DND-41 (cell line): ENCODE measurements at regions not wholly inside any gene's neighbourhood (a gene's known extent, or its start where the extent isn't known, plus 50 kb on each side); places are given as distances from the start of the nearest gene placed in this dataset.

Experiments
- ATAC-seq: fragments of 200-7000 bp; cut with Tn5 transposase; 3 replicates; pipeline ENCODE4 v1.9.1; 2021; ENCODE audit warnings: low read depth; ENCODE audit not compliant: insufficient read depth
- DNase-seq: peaks from one replicate; pipeline ENCODE4 v3.0.0-alpha.2; 2020
- H2AFZ ChIP-seq: 2 replicates; pipeline ENCODE4 v1.6.0; 2012; ENCODE audit warnings: low read depth, low read length
- H3K27ac ChIP-seq: 2 replicates; pipeline ENCODE4 v1.5.1; 2012; ENCODE audit warnings: low read length, inconsistent platforms
- H3K27me3 ChIP-seq: fragments of 200-600 bp; sonication (generic); 2 replicates; pipeline ENCODE4 v1.6.0; 2012; ENCODE audit warnings: low read length, mild to moderate bottlenecking, inconsistent platforms; ENCODE audit not compliant: insufficient read depth, poor library complexity
- H3K36me3 ChIP-seq: 2 replicates; pipeline ENCODE4 v1.5.1; 2012; ENCODE audit warnings: low read length, inconsistent platforms; ENCODE audit not compliant: insufficient read depth
- H3K4me1 ChIP-seq: 2 replicates; pipeline ENCODE4 v1.5.1; 2012; ENCODE audit warnings: mild to moderate bottlenecking, low read length; ENCODE audit not compliant: insufficient read depth
- H3K4me2 ChIP-seq: 2 replicates; pipeline ENCODE4 v1.6.0; 2012; ENCODE audit warnings: mild to moderate bottlenecking, moderate library complexity, low read length, inconsistent platforms; ENCODE audit not compliant: insufficient read depth
- H3K4me3 ChIP-seq, 2 experiments: fragments of 200-600 bp in 1 of 2; shearing (Covaris generic) in 1 of 2; 2 replicates each; pipeline ENCODE4 v1.5.1; 2012 to 2016; ENCODE audit warnings: inconsistent platforms in 2 of 2, low read length in 2 of 2, mild to moderate bottlenecking in 2 of 2, low read depth in 1 of 2, moderate library complexity in 1 of 2
- H3K79me2 ChIP-seq: 2 replicates; pipeline ENCODE4 v1.6.0; 2012; ENCODE audit warnings: low read length, inconsistent platforms; ENCODE audit not compliant: insufficient read depth
- H3K9ac ChIP-seq: 2 replicates; pipeline ENCODE4 v1.6.0; 2012; ENCODE audit warnings: low read depth, mild to moderate bottlenecking, inconsistent platforms, low read length, moderate library complexity
- H3K9me3 ChIP-seq: 2 replicates; pipeline ENCODE4 v1.5.1; 2012; ENCODE audit warnings: low read length, moderate library complexity, mild to moderate bottlenecking, inconsistent platforms; ENCODE audit not compliant: insufficient read depth, severe bottlenecking
- H4K20me1 ChIP-seq: 2 replicates; pipeline ENCODE4 v1.6.0; 2012; ENCODE audit warnings: low read length; ENCODE audit not compliant: insufficient read depth
- CTCF ChIP-seq: IDR thresholded peaks from 2 replicates; pipeline ENCODE4 v1.5.1; 2012; ENCODE audit warnings: borderline replicate concordance, low read length, moderate library complexity, mild to moderate bottlenecking; ENCODE audit not compliant: poor library complexity, severe bottlenecking; ENCODE audit errors: extremely low read depth
- EZH2 ChIP-seq: IDR thresholded peaks from 3 replicates; pipeline ENCODE4 v1.6.1; 2012; ENCODE audit warnings: borderline replicate concordance, low read depth, mild to moderate bottlenecking, moderate library complexity, low read length, inconsistent platforms; ENCODE audit not compliant: severe bottlenecking

GRCh38 chr19:27736225-27736624 lies 1476.7 kb downstream of the UQCRFS1 start:
- TF ChIP-seq EZH2: no peak
- TF ChIP-seq CTCF: no peak
- H3K4me2 ChIP-seq: no peak overlapping the region
- H3K36me3 ChIP-seq: 0 out of 2 replicates have a peak, but pooled peaks cover 4% of the 10 kb centered on the region

GRCh38 chr19:27735314-27735713 lies 1477.6 kb downstream of the UQCRFS1 start:
- Histone ChIP-seq H3K79me2 (no peaks in the 10 kb centered on the region), H3K4me3 (no peak overlapping the region), H2AFZ (no peak overlapping the region), H3K9ac (no peak overlapping the region), H3K9me3 (peaks cover 11% of the 10 kb centered on the region), H3K36me3 (0 out of 2 replicates have a peak, but pooled peaks cover 6% of the 10 kb centered on the region), H4K20me1 (no peaks in the 10 kb centered on the region), H3K27ac (no peak overlapping the region), H3K27me3 (no peaks in the 10 kb centered on the region), H3K4me1 (no peaks in the 10 kb centered on the region), H3K4me2 (no peak overlapping the region)
- no peak for DNase-seq
- ATAC-seq: no peak
- no peak for TF ChIP-seq EZH2
- no peak for TF ChIP-seq CTCF

More at GRCh38 chr19:27736225-27736624, 1476.7 kb downstream of the UQCRFS1 start:
- H3K9ac ChIP-seq: no peak overlapping the region
- DNase-seq (no peak), ATAC-seq (no peak)
- H3K79me2 ChIP-seq: no peaks in the 10 kb centered on the region
- no peaks in the 10 kb centered on the region for H3K4me1 ChIP-seq
- no peaks in the 10 kb centered on the region for H3K27me3 ChIP-seq
- H3K27ac ChIP-seq: no peak overlapping the region
- no peak overlapping the region for H2AFZ ChIP-seq
- no peaks in the 10 kb centered on the region for H4K20me1 ChIP-seq
- H3K9me3 ChIP-seq: peaks cover 6% of the 10 kb centered on the region
- H3K4me3 ChIP-seq: no peak overlapping the region

- no peak for TF ChIP-seq CTCF
- no peak for TF ChIP-seq EZH2
- no peak for ATAC-seq
Measured at GRCh38 chr19:27734496-27735220, 1478.3 kb downstream of the UQCRFS1 start.

More at GRCh38 chr19:27734496-27735220, 1478.3 kb downstream of the UQCRFS1 start:
- Histone ChIP-seq H3K4me3 (no peak overlapping the region), H3K27ac (no peak overlapping the region), H4K20me1 (no peaks in the 10 kb centered on the region), H3K36me3 (0 out of 2 replicates have a peak, but pooled peaks cover 6% of the 10 kb centered on the region), H3K27me3 (no peaks in the 10 kb centered on the region), H3K4me2 (no peak overlapping the region), H3K9ac (no peak overlapping the region), H3K9me3 (peaks cover 13% of the 10 kb centered on the region), H2AFZ (no peak overlapping the region), H3K79me2 (no peaks in the 10 kb centered on the region), H3K4me1 (no peaks in the 10 kb centered on the region)
- DNase-seq: no peak
